ENCODE measurements at regions not wholly inside any gene's neighbourhood (a gene's known extent, or its start where the extent isn't known, plus 50 kb on each side); places are given as distances from the start of the nearest gene placed in this dataset.

DNA sequence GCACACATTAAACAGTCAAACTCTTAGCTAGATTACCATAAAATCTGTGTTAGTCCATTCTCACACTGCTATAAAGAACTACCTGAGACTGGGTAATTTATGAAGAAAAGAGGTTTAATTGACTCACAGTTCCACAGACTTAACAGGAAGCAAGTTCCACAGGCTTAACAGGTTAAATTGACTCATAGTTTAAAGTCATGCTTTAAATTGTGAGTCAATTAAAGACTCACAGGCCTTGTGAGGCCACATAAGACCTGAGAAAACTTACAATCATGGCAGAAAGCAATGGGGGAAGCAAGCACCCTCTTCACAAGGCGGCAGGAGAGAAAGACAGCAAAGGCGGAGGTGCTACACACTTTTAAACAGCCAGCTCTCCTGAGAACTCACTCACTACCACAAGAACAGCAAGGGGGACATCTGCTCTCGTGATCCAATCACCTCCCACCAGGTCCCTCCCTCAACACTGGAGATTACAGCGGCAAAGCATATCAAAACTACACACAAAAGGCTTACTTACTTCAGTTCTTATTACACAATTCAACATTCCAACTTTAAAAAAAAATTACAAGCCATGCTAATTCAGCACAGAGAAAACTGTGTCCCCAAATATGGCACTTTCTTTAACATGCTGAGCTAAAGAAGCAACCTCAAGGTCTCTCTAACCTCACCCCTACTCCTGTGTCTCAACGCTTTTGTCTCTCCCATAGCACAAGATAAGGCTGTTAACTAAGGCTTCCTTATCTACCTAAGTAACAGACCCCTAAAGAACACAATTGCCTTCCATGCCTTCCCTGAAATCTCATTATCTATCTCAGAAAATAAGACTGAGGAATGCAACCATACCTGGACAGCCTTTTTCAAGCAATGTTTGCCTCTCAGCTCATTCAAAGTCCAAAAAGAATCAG is 805.1 kb downstream of the NR2F1-AS1 start:
- TF ChIP-seq, protein P1, sequence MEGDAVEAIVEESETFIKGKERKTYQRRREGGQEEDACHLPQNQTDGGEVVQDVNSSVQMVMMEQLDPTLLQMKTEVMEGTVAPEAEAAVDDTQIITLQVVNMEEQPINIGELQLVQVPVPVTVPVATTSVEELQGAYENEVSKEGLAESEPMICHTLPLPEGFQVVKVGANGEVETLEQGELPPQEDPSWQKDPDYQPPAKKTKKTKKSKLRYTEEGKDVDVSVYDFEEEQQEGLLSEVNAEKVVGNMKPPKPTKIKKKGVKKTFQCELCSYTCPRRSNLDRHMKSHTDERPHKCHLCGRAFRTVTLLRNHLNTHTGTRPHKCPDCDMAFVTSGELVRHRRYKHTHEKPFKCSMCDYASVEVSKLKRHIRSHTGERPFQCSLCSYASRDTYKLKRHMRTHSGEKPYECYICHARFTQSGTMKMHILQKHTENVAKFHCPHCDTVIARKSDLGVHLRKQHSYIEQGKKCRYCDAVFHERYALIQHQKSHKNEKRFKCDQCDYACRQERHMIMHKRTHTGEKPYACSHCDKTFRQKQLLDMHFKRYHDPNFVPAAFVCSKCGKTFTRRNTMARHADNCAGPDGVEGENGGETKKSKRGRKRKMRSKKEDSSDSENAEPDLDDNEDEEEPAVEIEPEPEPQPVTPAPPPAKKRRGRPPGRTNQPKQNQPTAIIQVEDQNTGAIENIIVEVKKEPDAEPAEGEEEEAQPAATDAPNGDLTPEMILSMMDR (IDR thresholded peaks at IDR 0.05; ENCODE audit: low read depth, low read length, missing control alignments), result no peak
- in situ Hi-C loops (cut with HindIII; ENCODE audit: low sequenced_read_pairs), result no loop called here
- DNase-seq (ENCODE audit: low read depth), result no peak
- H3K4me3 ChIP-seq (ENCODE audit: low read depth, low read length), result no peak overlapping the region

DNA sequence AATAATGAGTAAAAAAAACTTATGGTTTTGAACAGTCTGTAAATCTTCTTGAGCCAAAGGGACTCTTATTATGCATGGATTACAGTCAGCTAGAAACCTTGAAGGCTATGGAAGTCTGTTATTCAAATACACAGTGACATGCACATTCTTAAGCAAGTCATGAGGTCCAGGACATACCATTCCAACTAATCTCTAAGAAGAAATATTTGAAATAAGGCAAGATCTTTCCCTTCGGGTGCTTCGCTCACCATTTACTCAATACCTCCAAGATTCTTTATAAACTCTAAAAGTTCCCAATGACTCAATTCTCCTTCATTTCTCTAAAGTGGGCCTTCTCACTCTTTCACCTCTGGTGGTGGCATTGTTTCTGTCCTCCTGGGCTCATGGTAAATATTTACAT is 811.0 kb downstream of the NR2F1-AS1 start:
- TF ChIP-seq, protein P1 (IDR thresholded peaks at IDR 0.05; ENCODE audit: low read depth, low read length, missing control alignments), result no peak
- in situ Hi-C loops (cut with HindIII; ENCODE audit: low sequenced_read_pairs), result no loop called here
- no peak for DNase-seq (ENCODE audit: low read depth)
- no peak overlapping the region for H3K4me3 ChIP-seq (ENCODE audit: low read depth, low read length)

DNA sequence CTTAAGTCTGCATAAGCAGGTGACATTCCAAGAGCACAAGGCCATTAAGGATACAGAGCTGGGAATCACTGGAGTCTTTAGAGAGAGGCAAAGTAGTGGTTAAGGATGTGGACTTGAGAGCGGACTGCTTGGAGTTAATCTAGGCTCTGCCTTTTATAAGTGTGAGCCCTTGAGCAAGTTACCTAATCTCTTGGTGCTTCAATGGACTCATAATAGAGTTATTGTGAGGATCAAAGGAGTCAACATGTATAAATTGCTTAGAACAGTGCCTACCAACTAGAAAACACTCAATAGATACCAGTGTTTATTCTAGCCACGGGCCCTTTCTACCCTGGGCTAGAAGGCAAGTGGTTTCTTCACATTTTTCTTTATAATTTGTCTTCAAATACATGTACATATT is 819.4 kb downstream of the NR2F1-AS1 start:
- no peak overlapping the region for H3K4me3 ChIP-seq (ENCODE audit: low read depth, low read length)
- DNase-seq (ENCODE audit: low read depth), result no peak
- TF ChIP-seq, protein P1 (IDR thresholded peaks at IDR 0.05; ENCODE audit: low read depth, low read length, missing control alignments), result no peak
- in situ Hi-C loops (cut with HindIII; ENCODE audit: low sequenced_read_pairs), result no loop called here

DNA sequence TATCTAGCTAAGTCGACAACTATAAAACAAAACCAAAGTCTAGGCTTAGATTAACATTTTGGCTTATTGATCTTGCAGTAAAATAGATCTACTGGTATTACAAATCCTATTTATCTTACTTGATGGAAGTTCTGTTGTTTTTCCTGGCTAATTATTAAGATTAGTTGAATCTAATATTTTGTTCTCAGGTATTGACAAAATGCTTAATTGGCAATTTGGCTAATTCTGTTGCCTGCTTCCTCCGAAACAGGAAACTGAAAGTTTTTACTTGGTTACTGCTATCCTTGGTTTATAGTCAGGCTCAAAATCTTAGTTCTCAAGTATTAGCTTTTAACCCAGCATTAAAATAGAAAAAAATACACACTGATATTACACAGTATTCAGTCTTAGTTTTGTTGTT is 820.5 kb downstream of the NR2F1-AS1 start:
- in situ Hi-C loops (cut with HindIII; ENCODE audit: low sequenced_read_pairs), result no loop called here

DNA sequence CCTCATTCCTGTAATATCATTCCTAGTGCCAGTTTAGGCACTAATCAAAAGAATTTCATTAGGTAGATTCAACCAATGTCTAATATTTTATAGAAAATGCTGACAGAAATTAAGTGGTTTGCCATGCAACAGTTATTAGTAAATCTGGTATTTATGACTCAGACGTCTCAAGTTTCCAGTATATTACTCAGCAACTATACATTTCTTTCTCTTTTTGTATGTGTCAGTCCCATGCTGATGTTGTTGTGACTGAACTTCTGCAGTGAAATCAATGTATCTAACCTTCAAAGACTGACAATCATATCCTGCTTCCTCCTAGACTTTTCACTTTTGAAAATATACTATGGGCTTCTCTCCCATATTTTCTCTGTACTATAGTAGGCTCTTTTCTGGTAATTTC is 822.5 kb downstream of the NR2F1-AS1 start:
- H3K4me3 ChIP-seq (ENCODE audit: low read depth, low read length), result no peak overlapping the region
- TF ChIP-seq, protein P1 (IDR thresholded peaks at IDR 0.05; ENCODE audit: low read depth, low read length, missing control alignments), result no peak
- DNase-seq (ENCODE audit: low read depth), result no peak
- in situ Hi-C loops (cut with HindIII; ENCODE audit: low sequenced_read_pairs), result no loop called here

More for the DNA sequence above, 820.5 kb downstream of the NR2F1-AS1 start:
- no peak overlapping the region for H3K4me3 ChIP-seq (ENCODE audit: low read depth, low read length)
- no peak for DNase-seq (ENCODE audit: low read depth)
- TF ChIP-seq, protein P1 (IDR thresholded peaks at IDR 0.05; ENCODE audit: low read depth, low read length, missing control alignments), result no peak

DNA sequence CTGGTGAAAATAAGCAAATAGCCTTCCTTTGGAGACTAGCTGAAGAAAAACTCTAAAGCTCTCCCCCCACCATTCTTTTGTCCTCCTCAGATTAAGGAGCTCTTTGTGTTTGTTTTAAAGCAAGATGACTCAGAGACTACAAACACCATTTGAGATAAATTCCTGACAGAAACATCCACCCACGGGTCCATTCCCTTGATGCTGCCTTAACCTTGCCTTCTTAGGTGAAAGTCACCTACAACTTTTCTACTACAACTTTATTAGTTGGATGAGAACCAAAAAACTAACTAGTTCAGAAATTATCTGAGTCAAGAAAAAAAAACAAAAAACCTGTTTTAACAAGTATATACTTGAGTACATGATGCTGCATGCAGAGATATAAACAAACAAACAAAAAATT is 831.1 kb downstream of the NR2F1-AS1 start:
- in situ Hi-C loops (cut with HindIII; ENCODE audit: low sequenced_read_pairs), result no loop called here
- DNase-seq (ENCODE audit: low read depth), result no peak
- no peak overlapping the region for H3K4me3 ChIP-seq (ENCODE audit: low read depth, low read length)
- TF ChIP-seq, protein P1 (IDR thresholded peaks at IDR 0.05; ENCODE audit: low read depth, low read length, missing control alignments), result no peak

Measured in astrocyte of the cerebellum (primary cell).